Embryonic facial prominence (tissue), 1 donor: ENCODE measurements at regions not wholly inside any gene's neighbourhood (a gene's known extent, or its start where the extent isn't known, plus 50 kb on each side); places are given as distances from the start of the nearest gene placed in this dataset.

Experiments used
- DNase-seq: peaks from one replicate; pipeline ENCODE4 v3.0.0-alpha.2; 2016; ENCODE audit errors: extremely low spot score

DNA sequence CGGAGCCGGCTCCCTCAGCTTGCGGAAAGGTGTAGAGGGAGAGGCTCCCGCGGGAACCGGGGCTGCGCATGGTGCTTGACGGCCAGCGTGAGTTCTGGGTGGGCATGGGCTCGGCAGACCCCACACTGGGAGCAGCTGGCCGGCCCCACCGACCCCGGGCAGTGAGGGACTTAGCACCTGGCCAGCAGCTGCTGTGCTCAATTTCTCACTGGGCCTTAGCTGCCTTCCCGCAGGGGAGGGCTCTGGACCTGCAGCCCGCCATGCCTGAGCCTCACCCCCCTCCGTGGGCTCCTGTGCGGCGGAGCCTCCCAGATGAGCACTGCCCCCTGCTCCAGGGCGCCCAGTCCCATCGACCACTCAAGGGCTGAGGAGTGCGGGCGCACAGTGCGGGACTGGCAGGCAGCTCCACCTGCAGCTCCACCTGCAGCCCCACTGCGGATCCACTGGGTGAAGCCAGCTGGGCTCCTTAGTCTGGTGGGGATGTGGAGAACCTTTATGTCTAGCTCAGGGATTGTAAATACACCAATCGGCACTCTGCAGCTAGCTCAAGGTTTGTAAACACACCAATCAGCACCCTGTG lies 1141.8 kb downstream of the PCDH17 start:
- no peak for DNase-seq

DNA sequence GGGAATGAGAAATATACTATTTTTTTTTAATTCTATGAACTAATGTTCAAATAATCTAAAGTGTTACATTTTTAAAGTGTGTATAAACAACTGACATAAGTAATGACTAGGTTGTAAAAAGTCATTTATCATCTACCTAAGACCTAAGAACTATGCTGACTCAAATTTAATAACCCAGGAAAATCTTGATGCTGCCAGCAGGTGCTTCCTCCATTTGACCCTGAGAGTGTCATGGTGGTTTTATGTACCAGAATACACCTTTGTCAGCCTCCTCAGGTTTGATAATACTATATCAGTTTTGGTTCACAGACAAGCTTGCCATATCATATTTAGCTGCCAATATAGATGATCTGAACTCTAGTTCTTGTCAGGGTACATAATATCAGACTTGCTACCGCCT lies 1151.2 kb downstream of the PCDH17 start:
- DNase-seq, result no peak

DNA sequence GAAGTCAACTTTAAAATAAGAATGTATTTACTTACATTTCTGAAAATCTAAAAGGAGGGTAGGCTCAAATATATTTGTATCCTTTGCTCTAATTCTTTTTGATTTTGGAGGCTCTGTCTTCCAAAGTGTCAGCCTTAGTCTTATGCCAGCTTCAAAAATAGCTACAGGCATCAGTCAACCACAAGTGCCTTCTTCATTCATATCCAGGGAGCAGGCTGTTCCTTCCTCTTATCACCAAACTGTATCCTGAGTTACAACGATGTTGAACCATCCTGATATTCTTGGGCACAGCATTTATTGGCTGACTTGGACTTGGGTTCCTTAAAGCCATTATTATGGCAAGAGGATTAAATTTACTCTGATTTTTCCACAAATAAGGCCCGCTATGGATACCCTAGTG lies 1161.3 kb downstream of the PCDH17 start:
- DNase-seq, result no peak

DNA sequence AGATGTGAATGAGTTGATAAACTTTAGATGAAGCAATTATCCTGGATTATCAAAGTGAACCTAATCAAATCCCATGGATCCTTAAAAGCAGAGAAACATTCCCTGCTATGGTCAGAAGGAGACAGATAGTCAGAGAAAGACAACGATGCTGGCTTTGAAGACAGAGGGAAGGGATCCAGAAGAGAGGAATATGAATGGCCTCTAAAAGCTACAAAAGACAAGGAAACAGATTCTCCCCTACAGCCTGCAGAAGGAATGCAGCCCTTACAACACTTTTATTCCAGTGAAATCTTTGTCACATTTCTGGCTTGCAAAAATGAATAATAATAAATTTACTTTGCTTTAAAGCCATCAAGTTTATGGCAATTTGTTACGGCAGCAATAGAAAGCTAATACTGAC lies 1164.2 kb downstream of the PCDH17 start:
- DNase-seq, result no peak

DNA sequence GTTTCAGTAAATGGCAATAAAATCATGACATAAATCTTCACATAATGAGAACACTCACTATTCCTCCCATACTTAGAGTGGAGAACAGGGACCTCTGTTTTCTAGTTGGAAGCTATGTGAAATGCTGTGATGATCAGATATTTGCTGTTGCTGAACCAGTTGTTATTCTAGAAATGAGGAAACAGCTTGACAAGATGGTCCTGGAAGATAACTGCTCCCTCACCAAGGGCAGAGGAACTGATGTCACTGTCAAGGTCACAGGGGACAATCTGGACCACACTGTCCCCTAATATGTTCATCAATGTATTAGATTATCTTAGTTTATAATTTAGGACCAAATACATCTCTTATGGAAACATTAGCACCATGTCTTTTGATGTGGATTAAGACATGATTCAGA lies 1173.3 kb downstream of the PCDH17 start:
- DNase-seq, result no peak

DNA sequence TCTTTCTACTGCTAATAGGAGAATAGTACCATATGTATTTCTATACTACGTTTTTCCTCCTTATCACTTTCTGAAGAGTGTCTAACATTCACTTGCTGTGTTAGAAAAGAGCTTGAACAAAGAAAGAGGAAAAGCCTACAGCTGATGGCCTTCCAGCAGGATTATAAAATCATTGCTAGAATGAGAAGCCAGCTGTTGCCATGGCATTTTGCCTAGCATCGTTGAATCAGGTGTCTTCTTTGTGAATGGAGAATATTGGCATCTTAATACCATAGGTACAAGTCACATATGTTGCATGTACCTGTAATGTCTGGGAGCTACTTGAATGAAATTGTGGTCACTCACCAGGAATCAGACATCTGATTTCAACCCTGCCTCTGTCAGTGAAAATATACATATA lies 1174.9 kb downstream of the PCDH17 start:
- no peak for DNase-seq

DNA sequence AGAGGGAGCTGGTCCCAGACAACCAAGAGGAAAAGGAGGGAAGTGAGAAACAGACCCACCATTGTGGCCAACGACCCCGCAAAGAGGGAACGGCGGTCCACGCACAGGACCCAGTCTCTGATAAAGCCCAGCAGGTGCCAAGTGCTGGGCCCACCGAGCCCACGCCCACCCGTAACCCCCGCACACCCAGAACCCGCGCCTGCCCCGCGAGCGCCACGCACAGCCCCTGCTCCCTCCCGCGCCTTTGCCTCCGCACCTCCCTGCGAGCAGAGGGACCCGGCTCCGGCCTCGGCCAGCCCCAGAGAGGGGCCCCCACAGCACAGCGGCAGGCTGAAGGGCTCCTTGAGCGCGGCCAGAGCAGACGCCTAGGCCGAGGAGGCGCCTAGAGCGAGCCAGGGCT lies 1192.2 kb downstream of the PCDH17 start:
- no peak for DNase-seq

DNA sequence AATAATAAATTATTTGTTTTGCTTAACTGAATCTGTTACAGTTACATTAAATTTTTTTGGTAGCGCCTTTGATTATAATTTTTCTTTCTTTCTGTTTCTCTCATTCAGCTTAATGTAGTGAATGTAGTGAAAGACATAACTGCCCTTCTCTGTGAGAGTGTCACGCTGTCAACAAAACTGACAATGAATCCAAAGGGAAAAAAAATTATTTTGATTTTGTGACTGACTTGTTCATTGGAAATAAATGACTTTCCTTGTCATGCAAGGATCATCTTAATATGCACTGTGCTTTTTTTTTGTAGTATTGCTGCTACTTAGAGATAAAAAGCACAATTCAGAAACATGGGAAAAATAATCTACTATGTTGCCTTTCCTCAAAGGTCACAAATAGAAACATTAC lies 1196.4 kb downstream of the PCDH17 start:
- DNase-seq, result no peak

DNA sequence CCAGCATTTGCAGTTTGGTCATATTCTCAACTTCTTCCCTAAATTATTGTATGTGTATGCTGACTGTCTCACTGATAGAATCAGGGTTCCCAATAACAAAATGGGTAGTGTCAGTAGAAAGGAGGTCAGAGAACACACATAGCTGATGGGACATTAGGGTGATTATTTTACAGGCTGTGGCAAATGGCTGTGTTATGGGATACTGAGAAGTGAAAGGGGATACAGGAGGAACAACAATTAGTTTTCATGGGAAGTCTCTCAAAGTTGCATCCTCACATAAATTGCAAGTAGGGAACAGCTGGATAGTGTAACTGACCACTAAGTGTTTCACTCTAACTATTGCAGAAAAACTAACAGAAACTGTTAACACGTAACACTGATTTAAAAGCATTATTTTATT lies 1199.3 kb downstream of the PCDH17 start:
- DNase-seq, result no peak

DNA sequence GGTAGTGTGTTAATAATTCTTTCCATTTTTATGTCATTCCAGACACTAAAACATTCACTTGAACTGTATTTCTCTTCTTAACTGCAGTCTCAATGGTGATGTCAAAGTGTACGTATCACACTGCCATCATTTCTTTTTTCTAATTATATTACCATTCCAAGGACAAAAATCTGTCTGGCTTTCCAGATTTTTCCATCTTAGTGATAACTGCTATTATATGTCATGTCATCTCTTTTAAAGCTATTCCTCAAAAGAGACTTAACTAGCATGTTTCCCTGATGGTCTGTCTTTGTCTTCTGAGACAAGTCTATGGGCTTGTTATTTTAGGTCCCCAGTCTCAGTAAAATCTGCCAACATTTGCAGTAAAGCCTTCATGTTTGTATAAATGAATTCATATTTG lies 1207.1 kb downstream of the PCDH17 start:
- DNase-seq, result no peak

DNA sequence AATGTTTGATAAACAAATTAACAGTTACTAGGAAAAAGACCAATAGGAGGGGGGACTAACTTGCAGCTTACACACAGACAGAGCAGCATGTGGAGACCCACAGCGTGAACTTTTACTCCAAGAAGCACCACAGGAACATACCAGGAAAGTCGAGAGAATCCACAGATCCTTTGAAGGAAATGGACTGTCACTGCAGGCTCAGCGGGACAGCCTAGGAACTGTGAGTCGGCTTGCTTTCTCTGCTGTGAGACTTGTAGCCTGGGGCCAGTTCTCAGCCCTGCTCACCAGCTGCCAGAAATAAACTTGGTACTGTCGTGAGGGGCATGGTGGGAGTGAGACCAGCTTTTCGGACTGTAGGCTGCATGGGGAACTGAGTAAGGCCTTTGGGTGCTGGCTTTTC lies 1211.5 kb downstream of the PCDH17 start:
- no peak for DNase-seq

DNA sequence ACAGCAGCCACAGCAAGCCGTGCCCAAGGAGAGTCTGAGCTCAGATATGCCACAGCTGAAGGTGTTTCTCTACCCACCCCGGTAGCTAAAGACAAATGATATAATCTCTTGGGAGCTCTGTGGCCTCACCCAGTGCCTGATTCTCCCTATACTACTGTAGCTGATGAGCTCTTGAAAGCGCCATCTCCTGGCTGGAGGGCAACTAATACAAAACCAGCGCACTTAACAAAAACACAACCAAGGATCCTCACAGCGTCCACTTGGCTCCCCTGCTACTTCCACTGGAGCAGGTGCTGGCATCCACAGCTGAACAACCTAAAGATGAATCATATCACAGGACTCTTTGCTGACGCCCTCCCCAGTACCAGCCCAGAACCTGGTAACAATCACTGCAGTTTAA lies 1212.0 kb downstream of the PCDH17 start:
- DNase-seq, result no peak

DNA sequence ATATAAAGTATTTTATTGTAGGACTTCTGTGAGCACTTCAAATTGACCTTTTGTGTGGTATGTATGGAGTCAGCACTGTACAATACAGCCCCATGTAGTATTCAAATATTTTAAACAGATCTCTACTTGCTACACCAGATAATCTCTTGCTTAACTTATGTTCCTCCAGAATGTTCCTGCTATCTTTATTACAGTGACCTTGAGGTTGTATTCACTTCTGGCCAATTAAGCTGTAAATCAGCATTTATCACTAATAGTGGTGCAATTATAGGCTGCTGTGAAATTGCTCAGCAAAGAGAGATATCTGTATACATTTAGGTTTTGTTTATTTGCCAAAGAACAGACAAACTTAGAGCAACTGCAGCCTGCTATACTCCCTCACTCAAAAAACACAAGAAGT lies 1218.6 kb downstream of the PCDH17 start:
- DNase-seq, result no peak

DNA sequence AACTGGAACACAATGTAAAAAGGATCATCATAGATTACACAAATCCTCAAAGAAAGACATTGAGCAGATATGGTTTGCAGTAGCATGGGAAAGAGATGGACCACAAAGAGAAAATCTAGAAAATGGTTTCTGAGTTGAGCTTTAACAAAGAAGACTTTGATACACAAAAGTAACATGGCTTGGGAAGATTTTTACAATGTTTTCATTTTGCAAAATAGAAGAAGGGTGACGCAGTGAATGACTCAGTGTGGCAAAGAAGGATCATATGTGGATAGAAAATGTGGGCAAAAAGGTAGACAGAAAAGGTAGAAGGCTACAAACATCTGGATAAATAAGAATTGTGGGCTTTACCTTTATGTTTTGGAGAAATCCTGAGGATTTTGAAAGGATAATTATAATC lies 1220.5 kb downstream of the PCDH17 start:
- DNase-seq, result no peak

DNA sequence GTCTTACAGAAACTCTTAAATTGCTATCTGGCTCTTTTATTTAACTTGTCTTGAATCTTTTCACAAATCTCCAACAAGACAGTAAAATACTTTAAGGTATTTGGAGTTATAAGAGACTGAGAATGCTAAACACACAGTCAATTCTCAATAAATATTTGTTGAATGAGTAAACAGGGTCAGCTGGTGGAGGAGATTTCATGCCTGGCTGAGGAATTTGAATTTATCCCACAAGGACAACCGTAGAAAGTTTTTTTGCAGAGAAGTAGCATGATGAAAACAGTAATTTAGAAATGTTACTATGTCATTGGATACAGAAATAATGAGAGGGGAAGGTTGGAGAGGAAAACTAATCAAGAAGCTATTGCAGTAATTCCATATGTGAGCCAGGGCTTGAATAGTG lies 1223.7 kb downstream of the PCDH17 start:
- no peak for DNase-seq

DNA sequence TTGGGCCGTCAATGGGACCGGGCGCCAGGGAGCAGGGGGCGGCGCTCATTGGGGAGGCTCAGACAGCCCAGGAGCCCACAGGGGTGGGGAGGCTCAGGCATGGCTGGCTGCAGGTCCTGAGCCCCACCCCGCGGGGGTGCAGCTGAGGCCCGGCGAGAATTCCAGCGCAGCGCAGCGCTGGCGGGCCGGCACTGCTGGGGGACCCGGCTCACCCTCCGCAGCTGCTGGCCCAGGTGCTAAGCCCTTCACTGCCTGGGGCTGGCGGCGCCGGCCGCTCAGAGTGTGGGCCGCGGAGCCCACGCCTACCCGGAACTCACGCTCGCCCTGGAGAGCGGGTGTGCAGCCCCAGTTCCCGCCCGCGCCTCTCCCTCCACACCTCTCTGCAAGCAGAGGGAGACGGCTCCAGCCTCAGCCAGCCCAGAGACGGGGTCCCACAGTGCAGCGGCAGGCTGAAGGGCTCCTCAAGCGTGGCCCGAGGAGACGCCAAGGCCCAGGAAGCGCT lies 1227.4 kb downstream of the PCDH17 start:
- DNase-seq, result no peak

DNA sequence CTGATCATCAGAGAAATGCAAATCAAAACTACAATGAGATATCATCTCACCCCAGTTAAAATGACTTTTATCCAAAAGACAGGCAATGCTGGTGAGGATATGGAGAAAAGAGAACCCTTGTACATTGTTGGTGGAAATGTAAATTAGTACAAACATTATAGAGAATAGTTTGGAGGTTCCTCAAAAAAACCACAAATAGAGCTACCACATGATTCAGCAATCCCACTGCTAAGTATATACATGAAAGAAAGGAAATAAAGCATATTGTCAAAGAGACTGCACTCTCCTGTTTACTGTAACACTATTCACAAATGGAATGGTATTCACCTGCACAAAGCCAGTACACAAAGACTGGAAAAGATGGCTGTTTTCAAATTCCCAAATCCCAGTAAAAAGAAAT lies 1233.7 kb downstream of the PCDH17 start:
- DNase-seq, result no peak

DNA sequence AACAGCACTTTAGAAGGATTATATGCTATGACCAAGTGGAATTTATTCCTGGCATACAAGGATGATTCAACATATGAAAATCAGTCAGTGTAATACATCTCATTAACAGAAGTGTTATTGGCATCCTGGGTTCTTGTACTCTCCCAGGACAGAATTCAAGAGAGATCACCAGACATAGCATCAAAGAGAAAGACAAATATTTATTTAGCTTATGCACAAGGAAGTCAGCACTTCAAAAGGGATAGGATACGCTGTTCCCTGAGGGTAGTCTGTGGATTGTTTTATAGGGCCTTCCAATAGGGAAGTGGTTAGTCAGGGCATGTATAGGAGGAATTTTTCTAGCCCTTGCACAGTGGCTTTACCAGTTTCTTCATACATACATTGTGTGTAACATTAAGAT lies 1238.0 kb downstream of the PCDH17 start:
- no peak for DNase-seq

DNA sequence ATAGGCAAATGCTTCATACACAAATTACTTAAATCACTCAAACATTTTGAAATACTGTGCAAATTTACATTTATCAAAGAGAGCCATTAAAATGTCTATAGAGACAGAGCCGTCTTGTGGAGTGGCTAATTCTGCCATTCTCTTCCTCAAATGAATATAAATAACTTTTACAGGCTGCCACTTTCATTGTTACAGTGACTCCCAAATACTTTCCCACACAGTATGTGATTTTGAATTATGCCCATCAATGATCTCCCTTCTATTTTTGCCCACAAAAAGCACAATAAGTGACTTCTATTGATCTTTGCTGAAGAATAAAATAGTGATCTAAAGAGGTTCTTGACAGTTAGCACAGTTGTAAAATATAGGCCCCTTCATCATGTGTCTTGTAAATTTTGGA lies 1244.9 kb downstream of the PCDH17 start:
- DNase-seq, result no peak

DNA sequence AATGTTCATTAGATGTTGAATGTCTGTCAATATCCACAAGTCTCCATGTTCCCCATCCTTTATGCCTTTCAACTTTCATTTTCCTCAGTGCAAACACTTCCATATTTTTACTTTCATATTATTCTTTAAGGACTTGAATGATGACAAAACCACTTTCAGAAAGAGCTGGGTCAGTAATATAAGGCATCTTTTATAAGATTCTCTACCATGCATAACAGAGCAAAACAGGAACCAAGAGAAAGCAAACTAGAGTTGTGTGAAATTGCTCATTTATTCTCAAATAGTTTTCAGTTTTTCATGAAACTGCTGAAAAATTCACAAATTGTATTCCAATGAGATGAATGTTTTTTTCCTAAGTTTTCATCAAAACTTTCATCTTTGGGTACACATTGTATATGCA lies 1247.6 kb downstream of the PCDH17 start:
- DNase-seq, result no peak

DNA sequence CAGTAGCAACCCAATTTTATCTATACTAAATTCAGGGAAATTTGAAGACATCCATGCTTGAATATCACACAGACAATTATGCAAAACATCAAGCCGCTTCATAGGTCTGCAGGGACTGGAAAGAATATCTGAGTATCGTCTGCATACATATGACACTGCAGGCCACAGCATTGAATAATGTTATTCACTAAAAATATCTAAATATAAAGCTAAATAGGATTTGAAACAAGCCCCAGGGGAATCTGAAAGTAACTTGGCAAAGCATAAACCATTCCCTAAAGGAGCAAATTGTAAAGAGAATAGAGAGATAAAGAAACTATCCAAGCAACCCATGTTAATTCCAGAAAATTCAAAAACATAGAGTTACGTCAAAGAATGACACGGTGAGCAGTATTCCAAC lies 1251.0 kb downstream of the PCDH17 start:
- no peak for DNase-seq

DNA sequence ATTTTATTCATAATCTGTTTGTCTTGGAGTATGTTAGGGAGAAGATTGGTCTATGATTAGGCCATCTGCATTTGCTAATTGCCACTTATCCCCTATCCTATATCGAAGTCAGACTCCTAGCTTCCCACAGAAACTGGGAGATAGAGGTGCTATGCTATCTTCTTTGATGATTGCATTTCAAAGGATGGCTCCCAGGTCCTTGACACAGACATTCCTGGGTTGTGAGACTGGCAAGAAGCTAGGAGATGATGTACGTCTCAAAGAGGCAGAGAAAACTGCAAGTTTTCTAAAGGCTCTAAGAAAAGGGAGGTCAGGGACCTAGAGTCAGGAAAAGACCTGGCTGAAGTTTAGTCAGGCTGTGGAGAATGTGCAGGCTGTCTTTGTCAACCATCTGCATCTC lies 1251.9 kb downstream of the PCDH17 start:
- no peak for DNase-seq

DNA sequence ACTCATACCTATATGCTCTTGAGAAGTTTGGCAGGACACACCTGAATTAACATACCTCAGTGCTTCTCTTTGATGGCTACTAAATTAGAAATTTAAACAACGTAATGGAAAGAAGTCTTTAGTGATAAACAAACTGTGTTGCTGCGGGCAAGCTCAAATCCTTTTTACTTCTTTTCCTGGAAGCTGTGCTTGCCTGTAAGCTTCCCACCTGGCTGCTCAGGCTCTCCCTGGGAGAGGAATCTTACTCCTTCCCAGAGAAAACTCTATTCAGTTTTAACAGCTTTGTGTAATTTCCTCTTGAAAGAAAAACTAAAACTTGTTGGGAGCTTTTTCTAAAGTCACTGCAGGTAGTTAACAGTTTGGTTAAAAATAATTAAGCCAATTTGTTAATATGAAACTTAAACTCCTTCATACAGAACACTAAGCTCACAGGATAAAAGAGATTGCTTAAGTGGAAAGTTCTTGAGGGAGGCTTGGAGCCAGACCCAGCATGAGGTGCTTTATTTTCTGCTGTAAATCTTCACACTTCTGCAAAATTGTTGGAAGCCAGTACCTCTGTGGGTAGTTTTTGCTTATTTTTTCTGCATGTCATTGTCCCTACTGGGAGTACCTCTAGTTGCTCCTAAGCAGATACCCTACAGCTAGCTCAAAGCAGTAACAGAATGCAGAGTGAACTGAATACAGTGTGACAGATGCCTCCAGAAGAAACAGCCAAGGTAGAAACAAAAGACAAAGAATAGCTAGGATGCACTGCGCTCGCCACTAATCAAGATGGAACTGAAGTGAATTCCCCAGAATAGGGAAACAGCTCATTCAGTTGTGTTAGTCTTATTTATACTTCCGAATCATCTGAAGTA lies 1253.0 kb downstream of the PCDH17 start:
- DNase-seq, result no peak

DNA sequence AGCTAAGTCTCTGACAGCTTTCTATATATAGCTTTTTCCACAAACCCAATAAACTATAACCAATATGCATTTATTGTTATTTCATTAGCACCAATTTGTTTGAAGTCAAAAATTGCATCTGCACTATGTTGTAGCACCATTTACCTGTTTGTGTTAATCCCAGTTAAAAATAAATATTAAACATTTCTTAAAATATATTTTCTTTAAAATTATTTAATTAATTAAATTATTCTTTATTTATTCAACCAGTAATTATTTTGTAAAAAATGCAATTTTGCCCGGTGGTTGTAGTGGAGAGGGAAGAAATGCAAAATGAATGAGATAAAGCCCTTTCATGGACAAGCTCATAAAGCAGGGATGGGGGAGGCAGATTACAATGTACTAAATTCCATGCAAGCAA lies 1257.9 kb downstream of the PCDH17 start:
- DNase-seq, result no peak
